HG02852 (cell line): ENCODE measurements at regions not wholly inside any gene's neighbourhood (a gene's known extent, or its start where the extent isn't known, plus 50 kb on each side); places are given as distances from the start of the nearest gene placed in this dataset.

ENCODE experiments used
- ATAC-seq: cut with Tn5 transposase; IDR thresholded peaks from one replicate; pipeline ENCODE4 v1.9.1; 2021; ENCODE audit warnings: mild to moderate bottlenecking, moderate library complexity; ENCODE audit not compliant: unreplicated experiment

DNA sequence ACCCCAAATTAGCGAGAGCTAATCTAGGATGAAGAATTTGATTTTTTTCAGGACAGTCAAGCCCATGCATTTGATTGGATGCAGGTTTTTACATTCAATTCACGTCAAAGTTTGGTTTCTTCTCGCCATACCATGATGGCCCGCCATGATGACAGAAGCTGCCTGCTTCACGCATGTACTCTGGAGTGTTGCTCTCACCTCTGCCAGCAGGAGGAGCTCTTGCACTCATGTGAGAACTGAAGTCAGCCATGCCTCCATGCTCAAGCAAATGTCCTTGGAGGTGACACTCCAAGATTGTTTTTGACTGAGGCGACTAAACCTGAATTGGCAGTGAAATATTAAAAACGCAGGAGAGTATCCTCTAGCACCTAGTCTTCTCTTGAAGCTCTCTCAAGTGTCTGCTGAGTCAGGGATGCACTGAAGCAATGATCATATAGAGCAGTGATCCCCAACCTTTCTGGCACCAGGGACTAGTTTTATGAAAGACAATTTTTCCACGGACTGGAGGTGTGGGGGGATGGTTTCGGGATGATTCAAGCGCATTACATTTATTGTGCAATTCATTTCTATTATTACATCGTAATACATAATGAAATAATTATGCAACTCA is 120.9 kb downstream of the SAMMSON start:
- ATAC-seq, result peak; percentile 100

DNA sequence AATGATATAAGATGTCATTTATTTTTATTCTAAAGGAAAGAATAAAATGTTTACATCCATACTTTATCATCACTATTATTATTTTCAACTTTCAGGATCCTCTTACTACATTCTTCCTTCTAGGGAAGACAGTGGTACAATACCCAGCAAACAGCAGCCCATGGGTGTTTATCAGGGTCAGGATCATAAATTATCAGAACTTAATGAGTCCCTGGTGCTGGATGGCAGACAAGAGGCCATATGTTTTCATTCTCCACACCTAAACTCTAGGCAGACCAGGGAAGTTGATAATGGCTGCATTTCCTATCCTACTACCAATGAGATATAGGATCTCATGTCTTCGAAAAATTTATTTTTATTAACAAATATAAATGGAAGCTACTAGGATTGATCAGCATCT is 127.7 kb downstream of the SAMMSON start:
- ATAC-seq, result no peak

DNA sequence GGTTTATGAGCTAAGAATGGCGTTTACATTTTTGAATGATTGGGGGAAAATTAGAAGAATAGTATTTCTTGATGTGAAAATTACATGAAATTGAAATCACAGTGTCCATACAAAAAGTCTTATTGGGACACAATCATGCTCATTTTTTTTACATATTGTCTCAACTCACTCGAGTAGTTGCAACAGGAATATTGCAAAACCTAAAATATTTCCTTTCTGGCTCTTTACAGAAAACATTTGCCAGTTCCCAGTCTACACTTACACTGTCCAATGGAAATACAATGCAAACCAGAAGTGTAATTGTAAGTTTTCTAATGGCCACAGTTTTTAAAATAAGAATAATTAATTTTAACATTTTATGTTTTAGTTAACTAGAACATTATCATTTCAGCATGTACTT is 137.8 kb downstream of the SAMMSON start:
- ATAC-seq, result no peak

DNA sequence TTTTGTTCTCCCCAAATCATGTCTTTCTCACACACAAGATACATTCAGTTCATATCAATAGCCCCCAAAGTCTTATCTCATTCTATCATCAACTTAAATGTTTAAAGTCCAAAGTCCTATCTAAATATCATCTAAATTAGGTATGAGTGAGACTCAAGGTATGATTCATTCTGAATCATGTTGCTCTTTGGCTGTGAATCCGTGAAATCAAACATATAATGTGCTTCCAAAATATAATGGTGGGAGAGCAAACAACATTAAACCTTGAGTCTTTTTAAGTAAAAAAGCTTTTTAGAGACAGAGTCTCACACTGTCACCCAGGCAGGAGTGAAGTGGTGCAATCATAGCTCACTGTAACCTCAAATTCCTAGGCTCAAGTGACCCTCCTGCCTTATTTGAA is 139.1 kb downstream of the SAMMSON start:
- ATAC-seq, result no peak
